HG02610 (cell line): ENCODE measurements at regions not wholly inside any gene's neighbourhood (a gene's known extent, or its start where the extent isn't known, plus 50 kb on each side); places are given as distances from the start of the nearest gene placed in this dataset.
"Not testable (repeated sequence)": the region's sequence is repeated elsewhere in the genome, so short reads cannot be mapped to it uniquely, and the experiment has no call there.

Source experiments
- ATAC-seq: cut with Tn5 transposase; IDR thresholded peaks from one replicate; pipeline ENCODE4 v1.9.1; 2021; ENCODE audit warnings: mild to moderate bottlenecking, moderate library complexity; ENCODE audit not compliant: unreplicated experiment

DNA sequence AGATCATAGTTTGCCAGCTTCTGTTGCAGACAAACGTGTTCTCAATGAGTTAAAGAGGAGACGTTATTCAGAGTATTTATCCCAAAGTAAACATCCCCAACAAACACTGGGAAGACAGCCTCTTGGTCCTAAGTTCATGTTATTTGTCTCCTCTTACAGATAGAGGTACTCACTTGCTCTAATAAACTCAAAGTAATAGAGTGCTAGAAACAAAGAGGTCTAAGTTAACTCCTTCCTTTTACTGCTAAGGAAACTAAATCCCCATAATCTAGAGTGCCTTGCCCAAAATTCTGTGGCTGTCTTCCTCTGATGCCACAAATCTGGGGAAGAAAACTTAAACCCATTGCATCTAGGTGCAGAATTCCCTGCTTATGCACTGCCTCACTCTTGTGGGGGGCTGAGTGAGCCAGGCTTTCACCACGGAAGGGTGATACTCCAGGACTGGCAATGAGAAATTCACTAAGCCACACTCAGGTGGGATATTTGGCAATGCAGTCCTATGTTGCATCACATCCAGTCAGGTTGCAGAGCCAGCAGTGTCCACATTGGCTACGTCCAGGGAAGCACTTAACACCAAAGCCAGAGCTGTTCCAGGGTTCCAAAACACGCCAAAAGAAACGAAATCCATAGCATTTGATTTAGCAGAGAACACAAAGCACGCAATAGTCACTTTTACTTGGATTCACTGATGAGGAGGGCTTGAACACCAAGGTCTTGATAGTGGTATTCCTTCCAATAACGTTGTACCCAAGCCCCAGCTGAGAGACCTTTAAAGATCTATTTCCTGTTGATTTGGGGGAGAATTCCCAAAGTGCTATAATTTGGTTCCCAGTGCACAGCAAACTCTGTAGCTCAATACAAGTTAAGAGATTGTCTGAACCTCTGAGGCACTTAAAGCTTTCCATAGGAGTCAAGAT, 81.0 kb upstream of the FOXQ1 start:
- no peak for ATAC-seq

DNA sequence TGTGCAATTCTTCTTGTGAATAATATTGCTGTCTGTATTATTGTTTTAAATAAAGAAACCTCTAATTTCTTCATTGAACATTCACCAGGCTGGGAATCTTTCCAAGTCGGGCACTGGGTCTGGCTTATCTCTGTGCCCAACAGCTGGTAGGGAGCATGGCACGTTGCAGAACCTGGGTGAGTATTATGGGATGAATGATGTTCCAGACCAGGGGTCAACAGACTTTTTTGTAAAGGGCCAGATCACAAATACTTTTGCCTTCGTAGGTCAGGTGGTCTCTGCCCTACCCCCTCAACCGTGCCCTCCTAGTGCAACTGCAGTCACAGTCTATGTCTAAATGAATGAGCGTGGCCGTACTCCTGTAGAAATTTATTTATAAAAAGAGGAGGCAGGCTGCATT, 81.6 kb upstream of the FOXQ1 start:
- no peak for ATAC-seq

DNA sequence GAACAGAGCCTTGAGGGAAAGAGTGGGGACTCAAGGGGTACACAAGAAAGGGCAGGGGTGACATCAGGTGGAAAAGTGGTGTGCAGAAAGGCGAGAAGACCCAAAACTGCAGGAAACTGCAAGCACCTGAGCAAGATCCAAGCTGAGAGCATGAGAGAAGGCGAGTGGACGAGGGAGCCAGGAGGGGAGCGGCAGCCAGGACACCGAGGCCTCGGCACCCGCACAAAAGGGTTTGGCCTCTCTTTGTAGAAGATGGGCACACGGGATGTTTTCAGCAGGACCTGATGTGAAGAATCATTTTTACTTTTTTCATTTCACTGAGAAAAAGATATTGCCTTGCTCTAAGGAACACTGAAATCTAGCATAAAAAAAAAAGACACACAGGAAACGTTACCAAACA, 82.1 kb upstream of the FOXQ1 start:
- ATAC-seq: no peak

DNA sequence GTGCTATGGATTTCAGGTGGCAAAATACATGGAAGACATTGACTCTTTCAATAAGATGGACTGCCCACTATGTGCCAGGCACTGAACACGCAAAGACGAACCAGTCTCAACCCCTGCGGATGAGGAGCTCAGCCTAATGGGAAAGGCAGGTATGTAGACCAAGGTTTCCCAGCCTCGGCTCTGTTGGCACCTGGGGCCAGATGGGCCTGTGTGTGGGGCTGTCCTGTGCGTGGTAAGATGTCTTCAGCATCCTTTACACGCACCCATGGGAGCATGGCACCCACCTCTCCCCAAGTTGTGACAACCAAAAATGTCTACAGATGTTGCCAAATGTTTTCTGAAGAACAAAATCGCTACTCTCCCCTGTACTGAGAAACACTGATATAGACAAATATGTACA, 82.6 kb upstream of the FOXQ1 start:
- ATAC-seq: no peak

DNA sequence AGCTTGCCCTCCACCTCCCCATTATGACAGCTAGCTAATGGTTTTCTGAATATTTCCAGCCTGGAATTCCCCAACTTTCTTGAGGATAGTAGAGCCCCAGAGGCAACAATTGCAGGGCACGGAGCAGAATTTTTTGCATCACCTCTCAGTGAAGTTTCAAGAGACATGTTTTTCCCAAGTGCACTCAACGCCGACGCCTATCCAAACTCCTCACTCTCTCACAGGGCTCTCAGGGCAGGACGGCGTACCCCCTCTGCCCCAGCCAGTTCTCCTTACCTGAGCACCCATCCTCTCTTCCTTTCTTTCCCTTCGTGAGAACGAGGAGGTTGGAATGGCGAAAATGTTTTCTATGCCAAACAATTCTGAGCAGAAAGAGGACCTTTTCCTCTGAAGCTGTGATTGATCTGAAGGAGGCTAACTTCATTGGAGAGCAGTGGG, 83.1 kb upstream of the FOXQ1 start:
- ATAC-seq: no peak

DNA sequence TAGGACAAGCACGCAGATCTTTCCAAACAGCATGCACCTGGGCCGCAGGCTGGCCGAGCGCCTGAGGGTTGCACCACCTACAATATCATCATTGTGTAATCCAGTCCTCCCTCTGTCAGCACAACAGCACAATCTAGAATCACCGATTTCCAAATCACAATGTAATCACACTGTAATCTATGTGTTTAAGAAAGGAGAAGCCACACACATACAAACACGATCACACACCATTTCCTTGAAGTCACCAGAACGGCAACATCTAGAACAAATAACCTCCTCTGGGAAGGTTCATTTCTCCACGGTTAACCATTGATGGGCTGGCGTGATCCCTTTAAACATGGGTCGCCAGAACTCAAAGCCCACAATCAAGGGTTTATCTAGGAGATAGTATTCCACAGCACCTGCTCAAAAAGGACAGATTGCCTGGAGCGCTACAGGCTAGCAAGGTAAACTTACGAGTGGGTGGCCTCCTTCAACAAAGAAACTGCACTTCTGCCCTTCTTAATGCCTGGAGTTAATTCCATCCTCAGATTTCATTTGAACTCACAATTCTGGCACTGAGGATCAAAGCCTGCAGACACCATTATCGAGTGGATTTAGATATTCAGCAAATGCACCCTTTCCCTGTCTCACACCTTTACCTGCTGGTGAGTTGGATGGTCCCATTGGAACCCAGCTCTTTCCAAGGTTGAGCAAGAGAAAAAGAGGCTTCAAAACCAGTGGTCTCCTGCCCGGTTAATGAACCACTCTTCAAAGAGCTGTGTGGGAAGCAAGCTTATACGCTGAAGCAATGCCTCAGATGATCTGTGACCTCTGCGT, 83.8 kb upstream of the FOXQ1 start:
- ATAC-seq: no peak

DNA sequence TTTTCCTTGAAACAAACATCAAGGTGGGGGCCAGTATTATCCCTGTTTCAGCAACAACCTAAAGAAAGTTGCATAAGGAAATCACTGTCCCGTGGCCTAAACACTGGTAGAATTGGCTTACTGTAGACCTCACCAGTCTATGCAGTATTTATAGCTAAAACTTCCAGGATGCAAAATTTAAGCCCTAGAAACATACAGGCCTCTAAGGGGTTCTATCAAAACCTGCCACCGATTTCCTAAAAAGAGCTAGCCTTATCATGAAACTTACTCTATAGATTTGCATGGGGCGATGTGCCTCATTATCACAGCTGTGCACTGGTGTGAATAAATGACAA, 84.3 kb upstream of the FOXQ1 start:
- ATAC-seq: no peak

DNA sequence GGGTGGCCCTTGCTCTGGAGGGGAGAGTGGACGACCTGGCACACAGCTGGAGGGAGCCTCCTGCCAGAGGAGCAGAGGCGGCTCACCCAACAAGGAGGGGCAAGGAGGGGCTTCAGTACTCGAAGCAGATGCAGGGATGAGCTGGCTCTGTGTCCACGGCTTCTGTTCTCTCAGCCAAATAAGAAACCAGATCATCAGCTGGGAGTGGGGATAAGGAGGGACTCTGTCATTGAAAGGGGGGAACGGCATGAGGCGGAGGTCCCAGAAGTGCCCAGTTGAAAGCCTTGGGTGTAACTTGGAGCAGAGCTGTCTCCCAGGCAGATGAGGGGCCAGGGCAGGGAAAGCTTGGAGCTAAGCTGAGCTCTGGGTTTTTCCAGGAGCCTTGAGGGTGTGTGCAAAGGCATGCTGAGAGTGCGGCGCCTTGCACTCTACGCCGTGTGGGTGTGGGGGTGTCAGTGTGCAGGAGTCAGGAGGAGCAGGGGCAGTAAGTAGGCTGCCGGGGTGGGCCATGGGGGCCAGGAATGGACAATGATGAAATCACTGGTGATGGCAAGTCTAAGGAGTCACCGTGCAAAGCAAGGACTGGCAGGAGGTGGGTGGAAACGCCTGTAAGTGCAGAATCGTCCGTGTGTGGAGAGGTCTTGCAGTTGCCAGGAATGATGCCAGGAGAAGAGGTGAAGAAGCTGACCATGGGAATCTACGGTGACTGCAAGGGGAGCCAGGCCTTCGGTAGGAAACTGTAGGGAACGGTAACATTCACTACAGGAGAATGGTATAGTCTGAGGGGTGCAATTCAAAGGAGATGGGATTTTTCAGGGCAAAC, 85.4 kb upstream of the FOXQ1 start:
- ATAC-seq: no peak

DNA sequence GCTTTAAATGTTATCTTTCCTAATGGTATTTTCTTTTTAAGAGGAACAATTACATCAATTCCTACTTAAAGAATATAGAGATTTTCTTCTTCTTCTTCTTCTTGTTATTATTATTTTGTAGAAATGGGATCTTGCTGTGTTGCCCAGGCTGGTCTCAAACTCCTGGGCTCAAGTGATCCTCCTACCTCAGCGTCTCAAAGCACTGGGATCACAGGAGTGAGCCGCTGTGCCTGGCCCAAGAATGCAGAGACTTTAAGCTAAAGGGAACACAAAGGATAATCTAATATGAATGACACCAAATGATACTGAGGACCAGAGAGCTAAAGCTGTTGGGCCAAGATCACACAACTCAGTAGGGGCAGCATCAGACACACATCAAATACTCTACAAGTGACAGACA, 87.4 kb upstream of the FOXQ1 start:
- ATAC-seq: no peak

DNA sequence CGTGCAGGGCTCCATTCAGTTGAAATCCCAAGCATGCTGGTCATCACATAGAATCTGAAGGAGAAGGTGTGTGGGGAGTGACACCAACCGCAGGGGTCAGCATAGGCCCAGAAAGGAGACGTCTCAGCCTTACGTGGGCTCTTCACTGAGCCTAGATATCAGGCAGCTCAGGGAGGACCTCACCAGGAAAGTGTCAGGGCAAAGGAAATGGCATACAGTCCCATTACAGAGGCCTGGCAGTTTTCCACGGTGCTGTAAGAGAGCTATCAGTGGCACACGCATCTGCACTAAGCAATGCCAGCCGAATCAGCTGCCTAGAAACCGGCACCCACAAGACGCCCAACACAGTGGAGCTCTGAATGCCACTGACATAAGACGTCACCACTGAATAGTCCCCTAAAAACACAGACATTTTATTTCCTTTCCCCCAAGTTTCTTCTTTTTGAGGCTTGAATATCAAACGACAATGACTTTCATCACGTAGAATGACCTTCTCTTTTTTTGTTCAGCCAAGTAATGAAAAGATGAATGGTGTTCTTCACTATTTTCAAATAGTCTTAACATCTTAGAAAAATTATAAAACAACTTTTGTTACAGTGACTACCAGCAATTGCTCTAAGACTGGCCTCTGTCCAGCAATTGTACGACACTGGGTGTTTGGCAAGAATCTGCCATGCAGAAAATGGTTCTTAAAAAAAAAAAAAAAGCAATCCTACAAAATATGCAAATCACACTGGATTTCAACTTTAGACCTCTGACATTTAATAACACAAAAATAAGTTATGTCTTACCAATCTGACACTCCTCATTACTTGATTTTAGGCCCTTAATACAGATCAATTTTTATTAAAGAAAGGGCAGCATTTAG, 88.9 kb upstream of the FOXQ1 start:
- no peak for ATAC-seq

DNA sequence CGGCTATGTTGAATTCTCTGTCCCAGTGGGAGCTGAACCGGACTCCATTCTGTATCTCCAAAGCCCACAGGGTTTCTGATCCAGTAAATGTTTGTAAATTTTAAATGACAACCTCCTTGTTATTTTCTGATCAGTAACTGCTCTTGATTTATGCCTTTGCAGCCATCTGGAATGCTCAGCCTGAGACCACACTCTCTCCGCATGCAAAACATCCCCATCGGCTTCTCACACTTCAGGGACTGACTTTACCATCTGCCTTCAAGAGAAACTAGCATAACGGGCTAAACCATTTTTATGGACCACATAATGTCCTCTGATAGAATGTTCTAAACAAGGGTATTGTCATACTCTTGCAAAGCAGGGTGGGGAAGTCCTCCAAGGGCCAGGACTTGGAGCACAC, 94.5 kb upstream of the FOXQ1 start:
- no peak for ATAC-seq

DNA sequence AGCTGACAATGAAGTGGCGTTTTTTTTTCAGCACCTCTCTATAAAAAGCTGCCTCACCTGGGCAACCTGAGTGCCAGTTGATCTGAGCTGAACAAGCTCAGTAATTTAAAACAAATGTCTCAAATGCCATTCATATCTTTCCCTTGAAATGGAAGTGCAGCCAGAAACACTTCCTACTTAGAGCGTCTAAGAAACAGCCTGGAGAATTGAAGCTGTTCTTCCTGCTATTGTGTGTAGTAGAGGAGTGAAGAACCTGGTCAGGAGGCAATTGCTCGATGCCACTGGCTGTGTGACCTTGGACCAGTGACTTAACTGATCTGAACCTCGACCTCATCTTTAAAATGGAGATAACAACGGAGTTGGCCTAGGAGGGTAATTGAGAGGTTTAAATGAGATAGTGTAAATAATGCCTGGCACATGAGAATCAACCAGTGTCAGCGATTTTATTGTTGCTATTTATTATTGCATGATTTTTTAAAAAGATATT, 95.4 kb upstream of the FOXQ1 start:
- no peak for ATAC-seq

DNA sequence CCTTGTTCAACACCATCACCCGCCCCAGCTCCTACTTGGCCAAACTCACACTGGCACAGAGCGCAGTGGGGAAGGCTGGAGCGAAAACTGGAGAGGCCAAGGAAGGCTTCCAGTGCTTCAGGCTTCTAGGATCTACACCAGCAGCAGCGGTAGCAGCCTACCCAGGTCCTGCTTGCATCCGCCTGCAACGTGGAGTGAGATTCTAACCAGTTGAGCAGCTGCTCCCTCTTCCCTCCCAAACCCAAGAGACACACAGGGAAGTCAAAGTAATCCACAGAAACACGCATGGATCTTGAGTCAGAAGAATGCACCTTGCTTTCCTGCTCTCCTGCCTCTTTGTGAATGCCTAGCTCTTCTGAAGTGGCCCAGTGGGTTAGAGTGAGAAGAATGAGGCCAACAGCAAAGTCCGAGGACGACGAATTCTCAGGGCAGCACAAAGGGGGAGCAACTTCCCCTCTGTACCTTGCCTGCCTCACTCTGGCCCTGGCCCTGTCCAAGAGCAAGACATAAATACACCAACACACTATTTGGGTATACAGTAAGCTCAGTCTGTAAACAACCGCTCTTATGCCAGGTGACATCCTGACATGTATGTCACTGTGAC, 95.9 kb upstream of the FOXQ1 start:
- ATAC-seq: no peak

DNA sequence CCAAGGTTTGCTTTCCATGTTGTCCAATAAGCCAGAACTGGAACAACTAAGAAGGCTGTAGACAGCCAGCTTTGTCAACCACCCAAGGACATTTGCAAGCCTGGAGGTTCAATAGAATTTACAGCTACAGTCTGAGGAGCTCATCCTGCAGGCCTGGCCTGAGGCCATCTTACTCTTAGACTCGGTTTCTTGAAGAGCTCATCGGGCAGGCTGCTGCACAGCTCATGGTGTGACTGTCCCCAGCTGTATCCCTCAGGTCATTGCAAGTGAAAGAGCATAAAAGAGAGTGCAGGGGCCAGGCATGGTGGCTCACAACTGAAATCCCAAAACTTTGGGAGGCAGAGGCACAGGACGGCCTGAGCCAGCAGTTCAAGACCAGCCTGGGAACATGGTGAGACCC, 96.9 kb upstream of the FOXQ1 start:
- ATAC-seq: no peak

DNA sequence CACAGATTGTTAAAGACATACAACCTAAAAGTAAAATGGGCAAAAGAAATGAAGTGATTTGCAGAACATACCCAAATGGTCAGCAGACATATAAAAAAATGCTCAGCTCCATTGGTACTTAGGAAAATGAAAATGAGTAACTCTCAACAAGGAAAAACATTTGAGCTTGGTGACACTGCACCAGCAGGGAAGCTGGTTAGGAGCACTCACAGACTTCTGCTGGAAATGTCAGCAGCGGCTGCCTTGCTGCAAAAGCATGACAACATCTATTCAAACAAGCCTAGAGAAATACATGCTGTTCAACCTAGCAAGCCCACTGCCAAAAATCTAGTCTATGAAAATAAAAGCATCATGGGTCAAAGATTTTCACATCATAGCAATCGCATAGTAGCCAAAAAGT, 99.0 kb upstream of the FOXQ1 start:
- no peak for ATAC-seq

DNA sequence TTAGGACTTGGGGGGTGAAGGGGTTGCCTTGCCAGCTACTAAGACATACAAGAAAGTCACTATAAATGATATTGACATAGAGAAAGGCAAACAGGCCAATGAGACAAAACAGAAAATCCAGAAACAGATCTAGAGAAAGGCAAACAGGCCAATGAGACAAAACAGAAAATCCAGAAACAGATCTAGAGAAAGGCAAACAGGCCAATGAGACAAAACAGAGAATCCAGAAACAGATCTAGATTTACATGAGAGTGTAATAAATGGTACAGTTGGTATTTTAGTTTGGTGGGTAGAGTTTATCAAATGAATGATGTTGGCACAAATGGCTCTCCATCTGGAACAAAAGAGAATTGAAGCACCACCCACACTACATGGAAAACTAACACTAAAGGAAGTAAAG, 99.8 kb upstream of the FOXQ1 start:
- ATAC-seq: not testable (repeated sequence)

DNA sequence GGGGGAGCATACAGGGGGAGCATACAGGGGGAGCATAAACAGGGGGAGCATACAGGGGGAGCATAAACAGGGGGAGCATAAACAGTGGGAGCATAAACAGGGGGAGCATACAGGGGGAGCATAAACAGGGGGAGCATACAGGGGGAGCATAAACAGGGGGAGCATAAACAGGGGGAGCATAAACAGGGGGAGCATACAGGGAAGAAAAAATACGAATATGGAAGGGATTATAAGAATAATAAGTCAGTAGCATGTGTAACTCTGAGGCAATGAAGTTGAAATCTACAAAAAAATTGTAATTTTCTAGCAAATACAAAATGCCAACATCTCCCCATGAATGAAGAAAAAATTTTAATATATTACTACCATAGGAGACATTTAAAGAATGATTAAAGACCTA, 101.3 kb upstream of the FOXQ1 start:
- ATAC-seq: not testable (repeated sequence)

DNA sequence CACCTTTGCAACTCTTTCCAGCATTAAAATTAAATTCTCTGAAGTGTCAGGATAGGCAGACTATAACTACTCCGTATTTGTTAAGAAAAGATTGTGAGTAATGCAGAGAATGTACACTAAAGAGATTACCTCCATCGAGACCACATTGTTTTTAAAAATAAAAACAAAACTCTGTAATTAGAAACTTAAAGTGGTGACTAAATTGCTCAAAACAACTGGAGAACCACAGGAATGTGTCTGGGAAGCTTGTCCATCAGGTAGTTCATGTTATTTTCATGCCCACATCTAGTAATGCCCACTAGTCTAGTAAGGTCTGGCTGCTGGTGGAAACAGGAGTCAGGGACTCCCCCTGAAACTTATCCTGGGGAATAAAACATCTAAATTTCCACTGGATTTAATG, 103.0 kb upstream of the FOXQ1 start:
- no peak for ATAC-seq

DNA sequence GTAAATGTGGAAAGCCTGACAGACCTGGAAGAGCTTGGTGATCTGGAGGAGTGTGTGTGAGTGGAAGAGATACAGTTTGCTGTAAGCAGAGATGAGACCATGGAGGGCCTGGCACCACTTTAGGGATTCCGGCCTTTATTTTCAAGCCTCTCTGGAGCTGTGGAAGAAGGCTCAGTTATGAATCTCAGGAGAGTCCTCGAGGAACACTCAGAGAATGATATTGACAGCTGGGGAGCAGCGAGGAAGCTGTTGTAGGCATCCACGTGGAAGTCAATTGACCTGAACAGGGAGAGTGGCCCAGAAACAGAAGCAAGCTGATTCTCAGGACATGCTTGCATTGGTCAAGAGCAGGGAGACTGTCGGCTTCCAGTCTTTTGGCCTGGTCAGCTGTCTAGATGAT, 108.4 kb upstream of the FOXQ1 start:
- ATAC-seq: no peak

DNA sequence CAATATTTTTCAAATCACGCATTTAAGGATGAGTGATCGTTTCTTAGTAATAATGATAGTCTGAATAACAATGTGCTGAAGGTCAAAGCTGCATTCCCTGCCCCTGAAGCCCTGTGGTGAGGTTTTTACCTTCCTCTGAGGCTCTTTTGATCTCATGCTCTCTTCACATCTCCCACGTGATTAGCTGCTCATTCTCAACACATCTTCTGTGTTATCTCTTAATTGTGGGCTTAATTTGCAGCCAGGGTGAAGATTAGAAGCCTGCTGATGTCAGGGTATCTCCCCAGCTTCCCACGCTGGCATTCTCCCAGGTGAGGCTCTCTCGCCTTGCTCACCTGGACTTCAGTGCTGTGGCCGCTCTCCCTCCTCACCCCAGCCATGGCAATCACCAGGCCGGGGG, 109.7 kb upstream of the FOXQ1 start:
- ATAC-seq: no peak
